CD4-positive, alpha-beta T cell treated with Interleukin-17A for 4 hours (primary cell): ENCODE measurements at regions not wholly inside any gene's neighbourhood (a gene's known extent, or its start where the extent isn't known, plus 50 kb on each side); places are given as distances from the start of the nearest gene placed in this dataset.

ENCODE experiments used
- DNase-seq: peaks from one replicate; pipeline ENCODE4 v3.0.0-alpha.2; 2020; ENCODE audit warnings: mixed read lengths

- DNase-seq = no peak
Observed at GRCh38 chr5:74251141-74252035, 389.1 kb downstream of the ENC1 start.

GRCh38 chr5:74250304-74251102, 390.0 kb downstream of the ENC1 start:
- no peak for DNase-seq

GRCh38 chr5:74248576-74248975, 392.0 kb downstream of the ENC1 start:
- no peak for DNase-seq

GRCh38 chr5:74244406-74244805, 396.1 kb downstream of the ENC1 start:
- DNase-seq = no peak

- no peak for DNase-seq
Observed at GRCh38 chr5:74243634-74244033, 396.9 kb downstream of the ENC1 start.

GRCh38 chr5:74242516-74242915, 398.0 kb downstream of the ENC1 start:
- DNase-seq = no peak

GRCh38 chr5:74241751-74242140, 398.8 kb downstream of the ENC1 start:
- DNase-seq = no peak

- no peak for DNase-seq
Observed at GRCh38 chr5:74240783-74241750, 399.5 kb downstream of the ENC1 start.

- DNase-seq = no peak
Observed at GRCh38 chr5:74239261-74239660, 401.3 kb downstream of the ENC1 start.

- DNase-seq = no peak
Observed at GRCh38 chr5:74237571-74238145, 402.9 kb downstream of the ENC1 start.

GRCh38 chr5:74235552-74235951, 405.0 kb downstream of the ENC1 start:
- no peak for DNase-seq

GRCh38 chr5:74233571-74233970, 407.0 kb downstream of the ENC1 start:
- DNase-seq = no peak

GRCh38 chr5:74233091-74233490, 407.4 kb downstream of the ENC1 start:
- no peak for DNase-seq

GRCh38 chr5:74232276-74232675, 408.3 kb downstream of the ENC1 start:
- DNase-seq = no peak

GRCh38 chr5:74231697-74232096, 408.8 kb downstream of the ENC1 start:
- DNase-seq = no peak

GRCh38 chr5:74226716-74227485, 413.6 kb downstream of the ENC1 start:
- no peak for DNase-seq

GRCh38 chr5:74225587-74225986, 414.9 kb downstream of the ENC1 start:
- no peak for DNase-seq

- DNase-seq = no peak
Observed at GRCh38 chr5:74224331-74224730, 416.2 kb downstream of the ENC1 start.

GRCh38 chr5:74222806-74223205, 417.7 kb downstream of the ENC1 start:
- no peak for DNase-seq

- DNase-seq = no peak
Observed at GRCh38 chr5:74221413-74221812, 419.1 kb downstream of the ENC1 start.

GRCh38 chr5:74216012-74216411, 424.5 kb downstream of the ENC1 start:
- no peak for DNase-seq

GRCh38 chr5:74212336-74212735, 428.2 kb downstream of the ENC1 start:
- no peak for DNase-seq
